Natural killer cell (primary cell): ENCODE measurements at regions not wholly inside any gene's neighbourhood (a gene's known extent, or its start where the extent isn't known, plus 50 kb on each side); places are given as distances from the start of the nearest gene placed in this dataset.

Source experiments
- ATAC-seq, 3 donors: fragments of 150-1000 bp in 2 of 3; fragments of 200-7000 bp in 1 of 3; cut with Tn5 transposase; 1 replicate in 1 of 3; 2 replicates in 2 of 3; pipeline ENCODE4 v1.10.0; 2021; ENCODE audit warnings: mild to moderate bottlenecking in 2 of 3, moderate library complexity in 2 of 3
- DNase-seq, 2 donors: peaks; one replicate each; pipeline versions ENCODE4 v3.0.0 to v3.0.0-alpha.2; 2013 to 2021; ENCODE audit warnings: mixed read lengths in 1 of 2
- H3K27ac ChIP-seq: one replicate; pipeline ENCODE4 v1.5.1; 2013; ENCODE audit warnings: mild to moderate bottlenecking, low read length
- H3K27me3 ChIP-seq: one replicate; pipeline ENCODE4 v1.6.1; 2013; ENCODE audit warnings: low read length; ENCODE audit not compliant: control insufficient read depth, insufficient read depth
- H3K36me3 ChIP-seq: one replicate; pipeline ENCODE4 v1.6.1; 2013; ENCODE audit warnings: low read length; ENCODE audit not compliant: control insufficient read depth, insufficient read depth
- H3K4me1 ChIP-seq: one replicate; pipeline ENCODE4 v1.6.1; 2013; ENCODE audit warnings: low read length; ENCODE audit not compliant: control insufficient read depth, insufficient read depth
- H3K4me3 ChIP-seq: one replicate; pipeline ENCODE4 v1.5.1; 2013; ENCODE audit warnings: low read length
- H3K9me3 ChIP-seq: one replicate; pipeline ENCODE4 v1.6.1; 2013; ENCODE audit warnings: low read length; ENCODE audit not compliant: control insufficient read depth, insufficient read depth
- H3K27ac Mint-ChIP-seq, 2 donors: one replicate each; pipeline ENCODE4 v1.8.0; 2022; ENCODE audit warnings: mild to moderate bottlenecking in 2 of 2, mixed read lengths in 2 of 2, moderate library complexity in 1 of 2
- H3K27me3 Mint-ChIP-seq, 2 donors: one replicate each; pipeline ENCODE4 v1.8.0; 2022; ENCODE audit warnings: low read depth in 2 of 2, mixed read lengths in 2 of 2
- H3K36me3 Mint-ChIP-seq: one replicate; pipeline ENCODE4 v1.8.0; 2022; ENCODE audit warnings: mixed read lengths
- H3K4me1 Mint-ChIP-seq, 2 donors: one replicate each; pipeline ENCODE4 v1.8.0; 2022; ENCODE audit warnings: mixed read lengths in 2 of 2
- H3K4me3 Mint-ChIP-seq: one replicate; pipeline ENCODE4 v1.8.0; 2022; ENCODE audit warnings: mild to moderate bottlenecking, moderate library complexity, mixed read lengths
- H3K9me3 Mint-ChIP-seq, 2 donors: one replicate each; pipeline ENCODE4 v1.8.0; 2022; ENCODE audit warnings: mixed read lengths in 2 of 2
- CTCF ChIP-seq: fragments of 200-600 bp; IDR thresholded peaks from one replicate; pipeline ENCODE4 v1.8.0; 2022; ENCODE audit warnings: antibody characterized with exemption
- WGBS: methylation state at CpG from one replicate; pipeline ENCODE4 v1.1.7; 2013; ENCODE audit warnings: missing lambda C conversion rate; ENCODE audit not compliant: insufficient coverage; 5-methylcytosine and 5-hydroxymethylcytosine counted together
- intact Hi-C: fragments of 100-400 bp; cut with micrococcal nuclease; formaldehyde crosslinking; loops from one replicate; pipeline ENCODE4 v1.14.2; 2022

- Histone ChIP-seq H3K9me3 (no peaks in the 10 kb centered on the region), H3K27me3 (no peaks in the 10 kb centered on the region), H3K36me3 (no peaks in the 10 kb centered on the region), H3K4me3 (no peak overlapping the region), H3K27ac (no peak overlapping the region), H3K4me1 (no peaks in the 10 kb centered on the region)
- intact Hi-C loops, result no loop called here
- Mint-ChIP-seq H3K4me3 (no peak overlapping the region), H3K9me3 (peaks cover 12 to 22% of the 10 kb centered on the region in 2 donors), H3K27me3 (no peaks in the 10 kb centered on the region), H3K4me1 (no peaks in the 10 kb centered on the region), H3K36me3 (peaks cover 18% of the 10 kb centered on the region), H3K27ac (no peak overlapping the region)
- DNase-seq (no peak), ATAC-seq (no peak)
- 100% methylated on average over 1 of the region's 1 CpG for WGBS
- no peak for TF ChIP-seq CTCF
Measured at GRCh38 chr14:37695866-37696265, 100.4 kb downstream of the TTC6 start.

GRCh38 chr14:37697489-37698121, 102.2 kb downstream of the TTC6 start:
- ATAC-seq (no peak), DNase-seq (no peak)
- Histone ChIP-seq H3K4me1 (no peaks in the 10 kb centered on the region), H3K4me3 (no peak overlapping the region), H3K9me3 (no peaks in the 10 kb centered on the region), H3K27me3 (no peaks in the 10 kb centered on the region), H3K36me3 (no peaks in the 10 kb centered on the region), H3K27ac (no peak overlapping the region)
- intact Hi-C loops, result no loop called here
- Mint-ChIP-seq H3K4me1 (no peaks in the 10 kb centered on the region), H3K36me3 (peaks cover 10% of the 10 kb centered on the region), H3K9me3 (peaks cover 7 to 18% of the 10 kb centered on the region in 2 donors), H3K4me3 (no peak overlapping the region), H3K27ac (no peak overlapping the region), H3K27me3 (no peaks in the 10 kb centered on the region)
- no peak for TF ChIP-seq CTCF

- Histone ChIP-seq H3K27ac (no peak overlapping the region), H3K27me3 (no peaks in the 10 kb centered on the region), H3K9me3 (no peaks in the 10 kb centered on the region), H3K4me3 (no peak overlapping the region), H3K4me1 (no peaks in the 10 kb centered on the region), H3K36me3 (no peaks in the 10 kb centered on the region)
- no peak for DNase-seq
- no peak overlapping the region for H3K4me3 Mint-ChIP-seq
- H3K27ac Mint-ChIP-seq, result no peak overlapping the region
- H3K9me3 Mint-ChIP-seq, result peaks cover 5 to 10% of the 10 kb centered on the region in 2 donors
- TF ChIP-seq CTCF, result no peak
- intact Hi-C loops, result no loop called here
- no peak for ATAC-seq
- no peaks in the 10 kb centered on the region for H3K27me3 Mint-ChIP-seq
- H3K36me3 Mint-ChIP-seq, result peaks cover 4% of the 10 kb centered on the region
- WGBS, result 91% methylated on average over 4 of the region's 4 CpGs
- H3K4me1 Mint-ChIP-seq, result no peaks in the 10 kb centered on the region
Measured at GRCh38 chr14:37698840-37699777, 103.7 kb downstream of the TTC6 start.
